Prostate gland (tissue), 2 donors: ENCODE measurements at regions not wholly inside any gene's neighbourhood (a gene's known extent, or its start where the extent isn't known, plus 50 kb on each side); places are given as distances from the start of the nearest gene placed in this dataset.

Experiments
- POLR2A ChIP-seq: fragments of 450-650 bp; IDR thresholded peaks from one replicate; pipeline ENCODE4 v1.6.1; 2016; ENCODE audit warnings: antibody characterized with exemption, mild to moderate bottlenecking
- TF ChIP-seq, protein P1 (sequence below), 4 experiments: fragments of 200-600 bp in 2 of 4; fragments of 450-650 bp in 2 of 4; sonication (generic) in 2 of 4; IDR thresholded peaks; 1 replicate in 3 of 4; 2 replicates in 1 of 4; pipeline ENCODE4 v1.5.1; 2016 to 2019; ENCODE audit warnings: antibody characterized with exemption in 4 of 4, mild to moderate bottlenecking in 2 of 4, moderate library complexity in 2 of 4

DNA sequence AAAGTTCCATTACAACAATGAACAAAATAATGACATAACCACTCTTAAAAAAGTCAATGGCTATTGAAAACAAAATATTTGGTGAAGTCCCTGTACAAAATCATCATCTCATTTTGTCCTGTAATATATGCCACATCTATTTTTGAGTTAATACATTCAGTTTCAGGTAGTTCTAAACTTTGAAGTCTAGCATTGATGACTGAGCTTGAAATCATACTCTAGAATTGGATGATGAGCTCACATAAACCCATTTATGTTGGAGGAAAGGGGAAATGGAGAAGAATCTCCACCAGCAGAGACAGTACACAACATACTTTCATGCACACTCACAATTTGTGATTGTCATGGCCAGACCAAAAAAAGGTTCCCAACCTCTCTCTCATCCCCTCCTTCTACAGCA is 371.1 kb upstream of the NR3C2 start:
- TF ChIP-seq, protein P1, sequence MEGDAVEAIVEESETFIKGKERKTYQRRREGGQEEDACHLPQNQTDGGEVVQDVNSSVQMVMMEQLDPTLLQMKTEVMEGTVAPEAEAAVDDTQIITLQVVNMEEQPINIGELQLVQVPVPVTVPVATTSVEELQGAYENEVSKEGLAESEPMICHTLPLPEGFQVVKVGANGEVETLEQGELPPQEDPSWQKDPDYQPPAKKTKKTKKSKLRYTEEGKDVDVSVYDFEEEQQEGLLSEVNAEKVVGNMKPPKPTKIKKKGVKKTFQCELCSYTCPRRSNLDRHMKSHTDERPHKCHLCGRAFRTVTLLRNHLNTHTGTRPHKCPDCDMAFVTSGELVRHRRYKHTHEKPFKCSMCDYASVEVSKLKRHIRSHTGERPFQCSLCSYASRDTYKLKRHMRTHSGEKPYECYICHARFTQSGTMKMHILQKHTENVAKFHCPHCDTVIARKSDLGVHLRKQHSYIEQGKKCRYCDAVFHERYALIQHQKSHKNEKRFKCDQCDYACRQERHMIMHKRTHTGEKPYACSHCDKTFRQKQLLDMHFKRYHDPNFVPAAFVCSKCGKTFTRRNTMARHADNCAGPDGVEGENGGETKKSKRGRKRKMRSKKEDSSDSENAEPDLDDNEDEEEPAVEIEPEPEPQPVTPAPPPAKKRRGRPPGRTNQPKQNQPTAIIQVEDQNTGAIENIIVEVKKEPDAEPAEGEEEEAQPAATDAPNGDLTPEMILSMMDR (IDR thresholded peaks at IDR 0.05), result no peak
- no peak for TF ChIP-seq POLR2A
